ENCODE measurements at regions not wholly inside any gene's neighbourhood (a gene's known extent, or its start where the extent isn't known, plus 50 kb on each side); places are given as distances from the start of the nearest gene placed in this dataset.
"Not testable (repeated sequence)": the region's sequence is repeated elsewhere in the genome, so short reads cannot be mapped to it uniquely, and the experiment has no call there.

GRCh38 chr13:55073000-55073399 is 2044.4 kb downstream of the OLFM4 start:
- no peak for DNase-seq

GRCh38 chr13:55084630-55085029 is 2056.0 kb downstream of the OLFM4 start:
- DNase-seq = no peak

DNA sequence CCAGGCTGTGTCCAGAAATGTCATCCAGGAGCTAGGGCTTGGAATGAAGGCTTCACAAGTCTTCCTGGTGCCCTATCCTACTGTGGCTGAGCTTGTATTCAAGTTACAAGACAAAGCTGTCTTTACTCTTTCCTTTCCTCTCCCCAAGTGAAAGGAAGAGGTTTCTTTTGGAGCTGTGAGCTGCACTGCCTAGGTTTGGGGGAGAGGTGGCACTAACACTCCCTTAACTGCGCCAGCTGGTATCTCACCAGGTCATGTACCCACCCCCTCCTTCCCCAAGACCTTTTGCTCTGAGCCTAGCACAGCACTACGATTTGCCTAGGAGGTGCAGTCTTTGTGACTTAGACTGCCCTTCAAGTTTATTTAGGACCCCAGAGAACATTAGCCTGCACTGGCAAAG is 2053.6 kb upstream of the PRR20A start:
- no peak for DNase-seq

- DNase-seq = no peak
Observed at GRCh38 chr13:55090612-55091011, 2050.1 kb upstream of the PRR20A start.

- no peak for DNase-seq
Observed at GRCh38 chr13:55091172-55091571, 2049.5 kb upstream of the PRR20A start.

DNA sequence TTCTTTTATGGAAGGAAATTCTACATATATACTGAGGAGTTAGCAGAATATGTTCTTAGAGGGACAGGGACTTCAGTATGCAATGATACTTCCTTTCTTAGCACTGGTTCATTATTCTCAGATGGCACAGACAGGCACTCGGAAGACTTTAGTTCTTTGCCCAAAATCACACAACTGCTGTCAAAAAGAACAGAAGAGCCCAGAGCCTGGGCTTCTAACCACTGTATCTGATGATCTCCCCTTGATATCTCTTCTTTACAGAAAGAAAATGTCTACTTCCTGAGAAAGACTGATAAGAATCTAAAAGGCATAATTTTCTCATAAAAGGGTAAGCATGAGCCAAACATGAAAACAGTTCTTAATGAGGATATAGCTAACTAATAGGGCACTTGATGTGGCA is 2034.2 kb upstream of the PRR20A start:
- DNase-seq = no peak

DNA sequence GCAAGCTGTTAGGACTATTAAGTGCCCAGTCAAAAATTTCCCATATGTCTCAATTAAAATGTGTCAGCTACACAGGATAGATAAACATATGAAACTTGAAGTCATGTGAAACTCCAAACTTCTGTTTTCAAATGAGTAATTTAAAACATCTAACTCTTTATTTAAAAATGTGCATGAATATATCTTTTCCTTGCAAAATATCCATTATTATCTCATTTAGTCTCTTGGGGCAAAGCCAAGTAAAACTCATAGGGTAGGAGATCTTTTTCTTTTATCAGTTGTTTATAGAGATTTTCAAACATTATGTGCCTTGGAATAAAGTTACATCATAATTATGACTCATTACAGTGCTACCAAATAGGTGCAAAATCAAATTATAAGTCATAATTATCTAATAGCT is 2020.1 kb upstream of the PRR20A start:
- DNase-seq = no peak

DNA sequence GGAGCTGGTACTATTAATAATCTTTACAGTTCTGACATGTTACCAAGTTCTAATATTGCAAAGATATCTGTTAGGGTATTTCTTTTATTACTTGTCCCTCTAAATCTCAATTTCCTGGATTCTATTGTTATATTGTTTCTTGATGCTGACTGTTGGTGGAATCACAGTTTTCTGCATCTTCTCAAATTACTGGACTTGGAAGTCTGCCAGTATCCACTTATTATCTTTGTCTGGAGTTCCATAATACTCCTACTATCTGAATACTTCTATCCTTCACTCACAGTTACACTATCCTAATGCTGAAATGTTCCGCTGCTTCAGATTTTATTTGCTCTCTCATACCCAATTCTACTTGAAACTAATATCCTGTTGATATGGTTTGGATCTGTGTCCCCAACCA is 1985.7 kb upstream of the PRR20A start:
- DNase-seq = no peak

GRCh38 chr13:55159765-55160164 is 1981.0 kb upstream of the PRR20A start:
- DNase-seq = no peak

GRCh38 chr13:55160867-55161266 is 1979.9 kb upstream of the PRR20A start:
- no peak for DNase-seq

- not testable (repeated sequence) for DNase-seq
Observed at GRCh38 chr13:55178582-55178981, 1962.1 kb upstream of the PRR20A start.

GRCh38 chr13:55190996-55191395 is 1949.7 kb upstream of the PRR20A start:
- DNase-seq = no peak

DNA sequence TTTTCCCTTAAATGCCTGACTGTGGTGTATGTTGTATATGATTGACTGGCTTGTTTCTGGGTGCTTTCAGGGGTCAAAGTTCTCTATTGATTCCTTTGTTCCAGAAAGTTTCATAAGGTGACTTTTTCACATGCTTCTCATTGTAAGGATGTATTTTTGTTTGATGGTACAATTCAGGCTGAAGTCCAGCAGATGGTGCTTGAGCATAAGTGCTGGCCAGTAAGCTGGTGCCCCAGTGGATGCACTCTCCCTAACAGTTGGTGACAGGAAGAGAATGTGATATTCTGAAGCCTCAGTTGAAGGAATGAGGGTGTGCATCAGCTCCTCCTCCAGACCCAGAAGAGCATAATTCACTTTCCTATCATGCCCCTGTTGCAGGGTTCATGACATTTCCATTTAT is 1941.6 kb upstream of the PRR20A start:
- no peak for DNase-seq

GRCh38 chr13:55214841-55215345 is 1925.8 kb upstream of the PRR20A start:
- no peak for DNase-seq

- DNase-seq = no peak
Observed at GRCh38 chr13:55219538-55219937, 1921.2 kb upstream of the PRR20A start.

DNA sequence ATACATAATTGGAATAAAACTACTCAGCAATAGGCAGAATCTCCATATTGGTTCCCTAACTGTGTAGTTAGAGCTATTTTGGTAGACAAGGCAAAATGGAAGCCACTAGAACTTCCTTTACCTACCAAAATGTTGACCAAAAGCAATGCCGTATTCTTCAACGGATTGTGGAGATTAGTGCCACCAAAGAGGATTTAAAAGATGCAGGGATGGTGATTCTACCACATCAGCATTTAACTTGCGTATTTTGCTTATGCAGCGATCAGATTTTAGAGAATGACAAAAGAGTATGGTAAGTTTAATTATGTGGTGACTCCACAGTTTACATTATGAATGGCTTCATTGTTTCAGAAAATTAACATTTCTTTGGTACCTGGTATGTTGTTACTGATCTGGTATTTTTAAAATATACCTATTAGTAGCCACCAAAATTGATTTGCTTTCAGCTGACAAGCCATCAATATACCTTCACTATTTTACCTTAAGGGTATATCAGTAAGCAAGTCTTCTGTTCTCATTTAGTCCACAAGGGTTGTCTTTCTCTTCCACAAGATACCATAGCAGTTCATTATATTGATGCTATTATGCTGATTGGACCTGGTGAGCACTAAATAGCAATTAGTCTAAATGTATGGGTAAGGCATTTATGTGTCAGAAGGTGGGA is 1910.7 kb upstream of the PRR20A start:
- no peak for DNase-seq

- DNase-seq = no peak
Observed at GRCh38 chr13:55230570-55230908, 1910.2 kb upstream of the PRR20A start.

DNA sequence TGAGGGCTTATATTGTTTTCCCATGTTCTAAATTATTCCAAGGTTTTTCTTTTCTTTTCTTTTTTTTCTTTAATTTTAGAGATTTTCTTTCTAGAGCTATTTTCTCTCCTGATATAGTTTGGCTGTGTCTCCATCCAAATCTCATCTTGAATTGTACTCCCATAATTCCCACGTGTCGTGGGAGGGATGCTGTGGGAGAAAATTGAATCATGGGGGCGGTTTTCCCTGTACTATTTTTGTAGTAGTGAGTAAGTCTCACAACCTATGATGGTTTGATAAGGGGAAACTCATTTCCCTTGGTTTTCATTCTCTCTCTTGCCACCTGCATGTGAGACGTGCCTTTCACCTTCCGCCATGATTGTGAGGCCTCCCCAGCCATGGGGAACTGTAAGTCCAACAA is 1906.4 kb upstream of the PRR20A start:
- no peak for DNase-seq

DNA sequence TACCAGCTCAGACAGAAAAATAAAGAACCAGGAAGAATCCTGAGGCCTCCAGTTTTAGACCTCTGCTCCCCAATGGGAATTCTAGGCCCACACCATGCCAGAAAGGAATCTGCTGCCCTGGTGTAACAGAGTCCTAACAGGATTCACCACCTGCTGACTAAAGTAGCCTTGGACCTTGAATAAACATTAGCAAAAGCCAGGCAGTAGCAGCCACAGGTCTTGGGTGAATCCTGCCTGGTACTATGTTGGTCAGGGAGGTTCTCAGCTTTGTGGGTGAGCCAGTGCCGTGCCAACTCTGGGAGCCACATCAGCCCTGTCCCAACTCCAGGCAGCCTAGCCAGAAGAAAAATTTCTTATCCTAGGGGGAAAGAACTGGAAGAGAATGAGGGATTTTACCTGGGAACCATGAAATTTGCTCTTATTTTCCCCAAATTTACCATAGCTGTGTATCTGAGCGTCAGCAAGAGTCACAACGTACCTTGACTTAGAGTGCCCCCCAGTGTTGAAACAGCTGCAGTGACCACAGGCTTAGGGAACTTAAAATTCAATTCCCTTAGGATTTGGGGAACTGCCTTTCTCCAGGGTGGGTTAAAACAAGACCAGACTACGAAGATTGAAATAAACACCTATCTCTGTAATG is 1895.6 kb upstream of the PRR20A start:
- no peak for DNase-seq

DNA sequence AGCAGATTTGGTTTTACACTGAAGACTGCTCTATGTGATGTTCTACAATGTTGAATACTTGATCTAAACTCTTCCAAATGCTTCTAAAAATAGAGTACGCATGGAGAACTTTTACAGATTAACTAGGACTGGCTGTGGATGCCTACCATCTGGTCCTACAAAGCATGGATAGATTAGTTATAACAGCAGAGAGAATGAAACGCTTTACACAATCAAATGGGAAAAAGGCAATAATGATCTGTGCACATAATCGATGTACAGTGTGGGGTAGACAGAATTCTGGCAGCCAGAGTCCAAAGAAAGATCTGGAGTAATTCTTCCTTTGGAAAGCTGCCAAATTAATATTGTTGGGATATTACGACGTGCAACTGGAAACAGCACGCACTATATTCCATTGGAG is 1885.5 kb upstream of the PRR20A start:
- DNase-seq = no peak

DNA sequence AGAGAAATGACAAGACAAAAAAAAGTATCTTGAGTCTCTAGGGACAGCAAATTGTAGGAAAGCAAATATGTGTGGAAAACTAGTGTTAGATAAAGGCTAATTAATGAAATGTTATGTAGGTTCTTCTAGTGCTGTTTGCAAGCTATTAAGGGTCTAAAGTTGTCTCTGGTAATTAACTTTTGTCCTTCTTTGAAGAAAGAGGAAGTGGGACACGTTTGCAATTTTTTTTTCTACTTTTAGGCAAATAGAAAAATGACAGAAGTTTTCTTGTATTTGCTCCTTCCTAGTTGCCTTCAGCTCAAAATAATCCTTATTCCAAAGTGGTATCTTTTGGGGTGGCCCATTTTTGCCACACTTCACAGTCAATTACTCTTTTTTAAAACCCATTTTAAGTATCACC is 1877.7 kb upstream of the PRR20A start:
- no peak for DNase-seq

GRCh38 chr13:55266644-55267043 is 1874.1 kb upstream of the PRR20A start:
- DNase-seq = no peak

DNA sequence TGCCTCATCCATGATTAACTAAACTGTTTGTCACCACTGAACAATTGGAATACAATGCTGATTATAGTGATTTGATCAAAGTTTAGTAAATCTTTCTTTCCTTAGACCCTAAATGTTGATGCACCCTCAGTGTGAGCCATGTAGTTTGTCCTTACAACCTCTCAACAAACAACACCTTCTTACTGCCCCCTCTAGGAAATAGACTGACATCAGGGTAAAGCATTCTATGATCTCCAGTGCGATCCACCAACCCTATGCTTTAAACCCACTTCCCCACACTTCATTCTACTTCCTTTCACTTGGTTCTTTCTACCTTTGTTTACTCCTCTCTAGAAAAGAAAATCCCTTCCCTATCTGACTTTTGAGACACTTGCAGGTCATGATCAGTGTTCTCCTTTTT is 1842.5 kb upstream of the PRR20A start:
- DNase-seq = no peak

GRCh38 chr13:55302568-55302967 is 1838.2 kb upstream of the PRR20A start:
- no peak for DNase-seq

- DNase-seq = no peak
Observed at GRCh38 chr13:55307909-55308308, 1832.8 kb upstream of the PRR20A start.

Data from SIG-M5 (cell line).